DND-41 (cell line): ENCODE measurements at regions not wholly inside any gene's neighbourhood (a gene's known extent, or its start where the extent isn't known, plus 50 kb on each side); places are given as distances from the start of the nearest gene placed in this dataset.

Source experiments
- ATAC-seq: fragments of 200-7000 bp; cut with Tn5 transposase; 3 replicates; pipeline ENCODE4 v1.9.1; 2021; ENCODE audit warnings: low read depth; ENCODE audit not compliant: insufficient read depth
- DNase-seq: peaks from one replicate; pipeline ENCODE4 v3.0.0-alpha.2; 2020
- H2AFZ ChIP-seq: 2 replicates; pipeline ENCODE4 v1.6.0; 2012; ENCODE audit warnings: low read depth, low read length
- H3K27ac ChIP-seq: 2 replicates; pipeline ENCODE4 v1.5.1; 2012; ENCODE audit warnings: low read length, inconsistent platforms
- H3K27me3 ChIP-seq: fragments of 200-600 bp; sonication (generic); 2 replicates; pipeline ENCODE4 v1.6.0; 2012; ENCODE audit warnings: low read length, mild to moderate bottlenecking, inconsistent platforms; ENCODE audit not compliant: insufficient read depth, poor library complexity
- H3K36me3 ChIP-seq: 2 replicates; pipeline ENCODE4 v1.5.1; 2012; ENCODE audit warnings: low read length, inconsistent platforms; ENCODE audit not compliant: insufficient read depth
- H3K4me1 ChIP-seq: 2 replicates; pipeline ENCODE4 v1.5.1; 2012; ENCODE audit warnings: mild to moderate bottlenecking, low read length; ENCODE audit not compliant: insufficient read depth
- H3K4me2 ChIP-seq: 2 replicates; pipeline ENCODE4 v1.6.0; 2012; ENCODE audit warnings: mild to moderate bottlenecking, moderate library complexity, low read length, inconsistent platforms; ENCODE audit not compliant: insufficient read depth
- H3K4me3 ChIP-seq, 2 experiments: fragments of 200-600 bp in 1 of 2; shearing (Covaris generic) in 1 of 2; 2 replicates each; pipeline ENCODE4 v1.5.1; 2012 to 2016; ENCODE audit warnings: inconsistent platforms in 2 of 2, low read length in 2 of 2, mild to moderate bottlenecking in 2 of 2, low read depth in 1 of 2, moderate library complexity in 1 of 2
- H3K79me2 ChIP-seq: 2 replicates; pipeline ENCODE4 v1.6.0; 2012; ENCODE audit warnings: low read length, inconsistent platforms; ENCODE audit not compliant: insufficient read depth
- H3K9ac ChIP-seq: 2 replicates; pipeline ENCODE4 v1.6.0; 2012; ENCODE audit warnings: low read depth, mild to moderate bottlenecking, inconsistent platforms, low read length, moderate library complexity
- H3K9me3 ChIP-seq: 2 replicates; pipeline ENCODE4 v1.5.1; 2012; ENCODE audit warnings: low read length, moderate library complexity, mild to moderate bottlenecking, inconsistent platforms; ENCODE audit not compliant: insufficient read depth, severe bottlenecking
- H4K20me1 ChIP-seq: 2 replicates; pipeline ENCODE4 v1.6.0; 2012; ENCODE audit warnings: low read length; ENCODE audit not compliant: insufficient read depth
- CTCF ChIP-seq: IDR thresholded peaks from 2 replicates; pipeline ENCODE4 v1.5.1; 2012; ENCODE audit warnings: borderline replicate concordance, low read length, moderate library complexity, mild to moderate bottlenecking; ENCODE audit not compliant: poor library complexity, severe bottlenecking; ENCODE audit errors: extremely low read depth
- EZH2 ChIP-seq: IDR thresholded peaks from 3 replicates; pipeline ENCODE4 v1.6.1; 2012; ENCODE audit warnings: borderline replicate concordance, low read depth, mild to moderate bottlenecking, moderate library complexity, low read length, inconsistent platforms; ENCODE audit not compliant: severe bottlenecking

GRCh38 chr10:113967126-113967525 lies 76.5 kb upstream of the ADRB1 start:
- Histone ChIP-seq H3K4me2 (no peak overlapping the region), H3K36me3 (no peaks in the 10 kb centered on the region), H3K27ac (no peak overlapping the region), H3K4me3 (no peak overlapping the region), H3K9ac (no peak overlapping the region), H2AFZ (no peak overlapping the region), H3K9me3 (peaks cover 7% of the 10 kb centered on the region), H3K4me1 (peaks cover 11% of the 10 kb centered on the region), H3K27me3 (no peaks in the 10 kb centered on the region), H4K20me1 (no peaks in the 10 kb centered on the region), H3K79me2 (no peaks in the 10 kb centered on the region)
- ATAC-seq (no peak), DNase-seq (no peak)
- TF ChIP-seq CTCF (no peak), EZH2 (no peak)

- no peak for TF ChIP-seq EZH2
- no peak for TF ChIP-seq CTCF
- Histone ChIP-seq H2AFZ (no peak overlapping the region), H3K36me3 (no peaks in the 10 kb centered on the region), H3K27me3 (no peaks in the 10 kb centered on the region), H3K27ac (no peak overlapping the region), H3K9ac (no peak overlapping the region), H3K4me2 (no peak overlapping the region), H3K79me2 (no peaks in the 10 kb centered on the region), H3K4me3 (no peak overlapping the region), H3K4me1 (no peaks in the 10 kb centered on the region), H4K20me1 (no peaks in the 10 kb centered on the region), H3K9me3 (peaks cover 7% of the 10 kb centered on the region)
- DNase-seq (no peak), ATAC-seq (no peak)
These were observed 73.0 kb upstream of the ADRB1 start for GRCh38 chr10:113970641-113971040.

GRCh38 chr10:113971349-113971973 lies 72.2 kb upstream of the ADRB1 start:
- H3K4me1 ChIP-seq = no peaks in the 10 kb centered on the region
- no peak overlapping the region for H2AFZ ChIP-seq
- no peak overlapping the region for H3K4me2 ChIP-seq
- H3K4me3 ChIP-seq = no peak overlapping the region
- no peak for DNase-seq
- no peak overlapping the region for H3K27ac ChIP-seq
- H3K9me3 ChIP-seq = peaks cover 7% of the 10 kb centered on the region
- H3K79me2 ChIP-seq = no peaks in the 10 kb centered on the region
- H4K20me1 ChIP-seq = no peaks in the 10 kb centered on the region
- no peak overlapping the region for H3K9ac ChIP-seq
- no peak for ATAC-seq
- TF ChIP-seq CTCF = no peak
- TF ChIP-seq EZH2 = no peak
- H3K36me3 ChIP-seq = no peaks in the 10 kb centered on the region
- H3K27me3 ChIP-seq = no peaks in the 10 kb centered on the region

- DNase-seq = no peak
- no peak for ATAC-seq
These were observed 66.5 kb upstream of the ADRB1 start for GRCh38 chr10:113977174-113977573.

More at GRCh38 chr10:113977174-113977573, 66.5 kb upstream of the ADRB1 start:
- Histone ChIP-seq H3K9ac (no peak overlapping the region), H3K27me3 (no peaks in the 10 kb centered on the region), H3K79me2 (no peaks in the 10 kb centered on the region), H3K4me2 (no peak overlapping the region), H4K20me1 (no peaks in the 10 kb centered on the region), H3K4me1 (no peaks in the 10 kb centered on the region), H3K9me3 (no peaks in the 10 kb centered on the region), H3K36me3 (no peaks in the 10 kb centered on the region), H2AFZ (no peak overlapping the region), H3K27ac (no peak overlapping the region), H3K4me3 (no peak overlapping the region)
- no peak for TF ChIP-seq CTCF
- TF ChIP-seq EZH2 = no peak
